ENCODE measurements at regions not wholly inside any gene's neighbourhood (a gene's known extent, or its start where the extent isn't known, plus 50 kb on each side); places are given as distances from the start of the nearest gene placed in this dataset.

GRCh38 chr1:201618905-201619304 is 80.0 kb downstream of the NAV1 start:
- no peaks in the 10 kb centered on the region for H3K9me3 Mint-ChIP-seq
- peaks cover 0 to 2% of the 10 kb centered on the region in 2 donors for H3K4me1 Mint-ChIP-seq (ENCODE audit: low read depth in 2 of 2)
- ATAC-seq (replicated peaks) (no peak), DNase-seq (no peak)
- H3K27ac Mint-ChIP-seq, result no peak overlapping the region
- H3K4me3 Mint-ChIP-seq, result no peak overlapping the region
- no peaks in the 10 kb centered on the region for H3K36me3 Mint-ChIP-seq (ENCODE audit: insufficient read depth)
- peaks cover 8 to 21% of the 10 kb centered on the region in 2 donors for H3K27me3 Mint-ChIP-seq

GRCh38 chr1:201619513-201619912 is 80.6 kb downstream of the NAV1 start:
- H3K36me3 Mint-ChIP-seq (ENCODE audit: insufficient read depth), result no peaks in the 10 kb centered on the region
- H3K4me1 Mint-ChIP-seq (ENCODE audit: low read depth in 2 of 2), result no peaks in the 10 kb centered on the region
- H3K27me3 Mint-ChIP-seq, result peaks cover 3 to 15% of the 10 kb centered on the region in 2 donors
- no peak overlapping the region for H3K27ac Mint-ChIP-seq
- H3K4me3 Mint-ChIP-seq, result no peak overlapping the region
- H3K9me3 Mint-ChIP-seq, result no peaks in the 10 kb centered on the region
- no peak for DNase-seq
- no peak for ATAC-seq (replicated peaks)

GRCh38 chr1:201622353-201622752 is 83.4 kb downstream of the NAV1 start:
- no peak overlapping the region for H3K27ac Mint-ChIP-seq
- no peaks in the 10 kb centered on the region for H3K4me1 Mint-ChIP-seq (ENCODE audit: low read depth in 2 of 2)
- DNase-seq (no peak), ATAC-seq (replicated peaks) (no peak)
- no peaks in the 10 kb centered on the region for H3K9me3 Mint-ChIP-seq
- H3K27me3 Mint-ChIP-seq, result peaks cover 0 to 14% of the 10 kb centered on the region in 2 donors
- H3K36me3 Mint-ChIP-seq (ENCODE audit: insufficient read depth), result no peaks in the 10 kb centered on the region
- H3K4me3 Mint-ChIP-seq, result no peak overlapping the region

GRCh38 chr1:201622824-201623223 is 83.9 kb downstream of the NAV1 start:
- H3K27ac Mint-ChIP-seq, result no peak overlapping the region
- no peaks in the 10 kb centered on the region for H3K4me1 Mint-ChIP-seq (ENCODE audit: low read depth in 2 of 2)
- no peak overlapping the region for H3K4me3 Mint-ChIP-seq
- H3K36me3 Mint-ChIP-seq (ENCODE audit: insufficient read depth), result no peaks in the 10 kb centered on the region
- no peaks in the 10 kb centered on the region for H3K9me3 Mint-ChIP-seq
- DNase-seq, result no peak
- H3K27me3 Mint-ChIP-seq, result peaks cover 0 to 14% of the 10 kb centered on the region in 2 donors
- no peak for ATAC-seq (replicated peaks)

GRCh38 chr1:201624741-201625225 is 85.9 kb downstream of the NAV1 start:
- no peak overlapping the region for H3K27ac Mint-ChIP-seq
- no peaks in the 10 kb centered on the region for H3K36me3 Mint-ChIP-seq (ENCODE audit: insufficient read depth)
- no peaks in the 10 kb centered on the region for H3K4me1 Mint-ChIP-seq (ENCODE audit: low read depth in 2 of 2)
- H3K9me3 Mint-ChIP-seq, result no peaks in the 10 kb centered on the region
- ATAC-seq (replicated peaks), result no peak
- no peaks in the 10 kb centered on the region for H3K27me3 Mint-ChIP-seq
- no peak for DNase-seq
- no peak overlapping the region for H3K4me3 Mint-ChIP-seq

- H3K27ac Mint-ChIP-seq, result no peak overlapping the region
- H3K9me3 Mint-ChIP-seq, result no peaks in the 10 kb centered on the region
- no peak for ATAC-seq (replicated peaks)
- H3K4me3 Mint-ChIP-seq, result no peak overlapping the region
- H3K27me3 Mint-ChIP-seq, result no peaks in the 10 kb centered on the region
- DNase-seq, result no peak
- no peaks in the 10 kb centered on the region for H3K36me3 Mint-ChIP-seq (ENCODE audit: insufficient read depth)
- no peaks in the 10 kb centered on the region for H3K4me1 Mint-ChIP-seq (ENCODE audit: low read depth in 2 of 2)
Observed at GRCh38 chr1:201625226-201625761, 86.4 kb downstream of the NAV1 start.

GRCh38 chr1:201625851-201626251 is 86.9 kb downstream of the NAV1 start:
- Mint-ChIP-seq H3K4me1 (ENCODE audit: low read depth in 2 of 2) (no peaks in the 10 kb centered on the region), H3K27me3 (peaks cover 2% of the 10 kb centered on the region in 2 donors), H3K9me3 (no peaks in the 10 kb centered on the region), H3K4me3 (no peak overlapping the region), H3K27ac (no peak overlapping the region), H3K36me3 (ENCODE audit: insufficient read depth) (no peaks in the 10 kb centered on the region)
- ATAC-seq (replicated peaks), result no peak
- DNase-seq, result no peak

- DNase-seq (no peak), ATAC-seq (replicated peaks) (no peak)
- H3K4me3 Mint-ChIP-seq, result no peak overlapping the region
- H3K36me3 Mint-ChIP-seq (ENCODE audit: insufficient read depth), result no peaks in the 10 kb centered on the region
- H3K27ac Mint-ChIP-seq, result no peak overlapping the region
- H3K27me3 Mint-ChIP-seq, result peaks cover 6% of the 10 kb centered on the region in 2 donors
- no peaks in the 10 kb centered on the region for H3K9me3 Mint-ChIP-seq
- H3K4me1 Mint-ChIP-seq (ENCODE audit: low read depth in 2 of 2), result peaks cover 0 to under 1% of the 10 kb centered on the region in 2 donors
Observed at GRCh38 chr1:201626629-201627275, 87.8 kb downstream of the NAV1 start.

GRCh38 chr1:201628490-201628889 is 89.6 kb downstream of the NAV1 start:
- Mint-ChIP-seq H3K27me3 (peaks cover 6 to 15% of the 10 kb centered on the region in 2 donors), H3K27ac (no peak overlapping the region), H3K36me3 (ENCODE audit: insufficient read depth) (no peaks in the 10 kb centered on the region), H3K4me3 (no peak overlapping the region), H3K9me3 (no peaks in the 10 kb centered on the region), H3K4me1 (ENCODE audit: low read depth in 2 of 2) (peaks cover 0 to 1% of the 10 kb centered on the region in 2 donors)
- no peak for DNase-seq
- ATAC-seq (replicated peaks), result no peak

- Mint-ChIP-seq H3K27ac (no peak overlapping the region), H3K36me3 (ENCODE audit: insufficient read depth) (no peaks in the 10 kb centered on the region), H3K4me3 (no peak overlapping the region), H3K27me3 (peaks cover 6 to 27% of the 10 kb centered on the region in 2 donors), H3K4me1 (ENCODE audit: low read depth in 2 of 2) (peaks cover 0 to 1% of the 10 kb centered on the region in 2 donors), H3K9me3 (no peaks in the 10 kb centered on the region)
- DNase-seq (no peak), ATAC-seq (replicated peaks) (no peak)
Observed at GRCh38 chr1:201630582-201630981, 91.7 kb downstream of the NAV1 start.

GRCh38 chr1:201631037-201631436 is 92.1 kb downstream of the NAV1 start:
- no peaks in the 10 kb centered on the region for H3K36me3 Mint-ChIP-seq (ENCODE audit: insufficient read depth)
- no peak for DNase-seq
- H3K27ac Mint-ChIP-seq, result no peak overlapping the region
- peaks cover 0 to 1% of the 10 kb centered on the region in 2 donors for H3K4me1 Mint-ChIP-seq (ENCODE audit: low read depth in 2 of 2)
- no peak for ATAC-seq (replicated peaks)
- peaks cover 6 to 27% of the 10 kb centered on the region in 2 donors for H3K27me3 Mint-ChIP-seq
- no peak overlapping the region for H3K4me3 Mint-ChIP-seq
- H3K9me3 Mint-ChIP-seq, result no peaks in the 10 kb centered on the region

GRCh38 chr1:201632364-201632952 is 93.5 kb downstream of the NAV1 start:
- ATAC-seq (replicated peaks) (no peak), DNase-seq (no peak)
- Mint-ChIP-seq H3K4me1 (ENCODE audit: low read depth in 2 of 2) (peaks cover 0 to 1% of the 10 kb centered on the region in 2 donors), H3K9me3 (no peaks in the 10 kb centered on the region), H3K4me3 (no peak overlapping the region), H3K36me3 (ENCODE audit: insufficient read depth) (no peaks in the 10 kb centered on the region), H3K27ac (no peak overlapping the region), H3K27me3 (peaks cover 6 to 27% of the 10 kb centered on the region in 2 donors)

- H3K4me1 Mint-ChIP-seq (ENCODE audit: low read depth in 2 of 2), result peaks cover 0 to 1% of the 10 kb centered on the region in 2 donors
- no peaks in the 10 kb centered on the region for H3K9me3 Mint-ChIP-seq
- ATAC-seq (replicated peaks) (no peak), DNase-seq (no peak)
- peaks cover 6 to 27% of the 10 kb centered on the region in 2 donors for H3K27me3 Mint-ChIP-seq
- no peaks in the 10 kb centered on the region for H3K36me3 Mint-ChIP-seq (ENCODE audit: insufficient read depth)
- no peak overlapping the region for H3K4me3 Mint-ChIP-seq
- no peak overlapping the region for H3K27ac Mint-ChIP-seq
Observed at GRCh38 chr1:201633297-201633696, 94.4 kb downstream of the NAV1 start.

- no peaks in the 10 kb centered on the region for H3K36me3 Mint-ChIP-seq (ENCODE audit: insufficient read depth)
- H3K4me3 Mint-ChIP-seq, result no peak overlapping the region
- H3K27ac Mint-ChIP-seq, result no peak overlapping the region
- H3K4me1 Mint-ChIP-seq (ENCODE audit: low read depth in 2 of 2), result peaks cover 0 to 1% of the 10 kb centered on the region in 2 donors
- DNase-seq (no peak), ATAC-seq (replicated peaks) (no peak)
- H3K9me3 Mint-ChIP-seq, result no peaks in the 10 kb centered on the region
- peaks cover 6 to 27% of the 10 kb centered on the region in 2 donors for H3K27me3 Mint-ChIP-seq
Observed at GRCh38 chr1:201633811-201634210, 94.9 kb downstream of the NAV1 start.

All from effector memory CD8-positive, alpha-beta T cell (primary cell).